SK-N-SH (cell line): ENCODE measurements at regions not wholly inside any gene's neighbourhood (a gene's known extent, or its start where the extent isn't known, plus 50 kb on each side); places are given as distances from the start of the nearest gene placed in this dataset.

ENCODE experiments used
- CTCF ChIA-PET: fragments of 300-600, 350-600 bp; formaldehyde crosslinking; extraction: SDS; loops from one replicate; lab custom pipeline; 2021; lab: Yijun Ruan, JAX
- POLR2A ChIA-PET: fragments of 350-600 bp; sonication (Branson Sonifier 250); formaldehyde crosslinking; extraction: SDS; loops from one replicate; lab custom pipeline; 2020; ENCODE audit warnings: antibody characterized with exemption, inconsistent platforms; lab: Yijun Ruan, JAX
- DNase-seq: peaks from one replicate; pipeline ENCODE4 v3.0.0; 2012
- H2AFZ ChIP-seq: fragments of 200-600 bp; sonication (generic); 2 replicates; pipeline ENCODE4 v1.8.1; 2016; ENCODE audit warnings: antibody characterized with exemption, mild to moderate bottlenecking, low read depth
- H3F3A ChIP-seq: fragments of 200-600 bp; sonication (generic); replicated peaks from 2 replicates; pipeline ENCODE3; 2016; ENCODE audit warnings: antibody characterized with exemption, mild to moderate bottlenecking; ENCODE audit not compliant: insufficient read depth
- H3K27ac ChIP-seq, 2 experiments: fragments of 200-500 bp in 1 of 2; fragments of 200-600 bp in 1 of 2; sonication (Bioruptor generic) in 1 of 2; sonication (generic), shearing (Covaris generic) in 1 of 2; 2 replicates each; pipeline versions ENCODE4 v1.5.1 to v1.6.1; 2014 to 2016; ENCODE audit warnings: low read depth in 2 of 2, inconsistent platforms in 1 of 2, low read length in 1 of 2, mild to moderate bottlenecking in 1 of 2, mixed read lengths in 1 of 2
- H3K27me3 ChIP-seq: fragments of 200-600 bp; sonication (generic), shearing (Covaris generic); 2 replicates; pipeline ENCODE4 v1.6.1; 2016; ENCODE audit warnings: mixed run types; ENCODE audit not compliant: insufficient read depth
- H3K36me3 ChIP-seq, 2 experiments: fragments of 200-500 bp in 1 of 2; fragments of 200-600 bp in 1 of 2; sonication (Bioruptor generic) in 1 of 2; sonication (generic) in 1 of 2; replicated peaks in 1 of 2; 2 replicates each; pipeline versions ENCODE3 to v1.5.1; 2014 to 2016; ENCODE audit warnings: low read length in 1 of 2, mild to moderate bottlenecking in 1 of 2; ENCODE audit not compliant: insufficient read depth in 2 of 2, control insufficient read depth in 1 of 2
- H3K4me1 ChIP-seq, 2 experiments: fragments of 200-500 bp in 1 of 2; fragments of 200-600 bp in 1 of 2; sonication (Bioruptor generic) in 1 of 2; sonication (generic), shearing (Covaris generic) in 1 of 2; 2 replicates each; pipeline versions ENCODE4 v1.5.1 to v1.6.1; 2014 to 2016; ENCODE audit warnings: low read depth in 1 of 2, low read length in 1 of 2, mixed run types in 1 of 2; ENCODE audit not compliant: insufficient read depth in 2 of 2, control insufficient read depth in 1 of 2
- H3K4me2 ChIP-seq: fragments of 200-600 bp; sonication (generic), shearing (Covaris generic); 2 replicates; pipeline ENCODE4 v1.6.1; 2017; ENCODE audit warnings: mixed run types
- H3K4me3 ChIP-seq, 2 experiments: fragments of 200-500 bp in 1 of 2; fragments of 200-600 bp in 1 of 2; sonication (Bioruptor generic) in 1 of 2; sonication (generic), shearing (Covaris generic) in 1 of 2; 2 replicates each; pipeline versions ENCODE4 v1.5.1 to v1.8.1; 2014 to 2016; ENCODE audit warnings: low read depth in 2 of 2, inconsistent platforms in 1 of 2, low read length in 1 of 2, mild to moderate bottlenecking in 1 of 2, mixed read lengths in 1 of 2, moderate library complexity in 1 of 2
- H3K79me2 ChIP-seq: fragments of 200-600 bp; sonication (generic); 2 replicates; pipeline ENCODE4 v1.8.1; 2017; ENCODE audit warnings: mild to moderate bottlenecking; ENCODE audit not compliant: insufficient read depth
- H3K9ac ChIP-seq: fragments of 200-600 bp; sonication (generic); 2 replicates; pipeline ENCODE4 v1.6.1; 2017; ENCODE audit warnings: mixed run types
- H3K9me2 ChIP-seq: fragments of 200-600 bp; sonication (generic); 2 replicates; pipeline ENCODE4 v1.6.1; 2017; ENCODE audit warnings: mixed run types
- H3K9me3 ChIP-seq: fragments of 200-600 bp; sonication (generic); 2 replicates; pipeline ENCODE4 v1.6.1; 2017; ENCODE audit warnings: mixed run types, mild to moderate bottlenecking, moderate library complexity
- H4K20me1 ChIP-seq: fragments of 200-600 bp; sonication (generic); 2 replicates; pipeline ENCODE4 v1.6.1; 2017; ENCODE audit warnings: mild to moderate bottlenecking, mixed run types; ENCODE audit not compliant: insufficient read depth
- EP300 ChIP-seq, 2 experiments: IDR thresholded peaks; 2 replicates each; pipeline versions ENCODE4 v1.4.0 to v1.6.1; 2012; ENCODE audit warnings: borderline replicate concordance in 1 of 2, low read depth in 1 of 2, low read length in 1 of 2
- EZH2phosphoT487 ChIP-seq: fragments of 200-600 bp; sonication (generic); IDR thresholded peaks from 2 replicates; pipeline ENCODE4 v1.6.1; 2017; ENCODE audit warnings: low read depth, mixed run types, mild to moderate bottlenecking, antibody characterized with exemption, moderate library complexity, borderline replicate concordance
- FOXJ3 ChIP-seq: sonication (generic); formaldehyde crosslinking; IDR thresholded peaks from 2 replicates; pipeline ENCODE4 v1.5.1; 2020; ENCODE audit warnings: mild to moderate bottlenecking, missing genetic modification reagents
- GATA2 ChIP-seq: sonication (generic); formaldehyde crosslinking; IDR thresholded peaks from 2 replicates; pipeline ENCODE4 v1.5.0; 2020; ENCODE audit warnings: mild to moderate bottlenecking, missing genetic modification reagents
- IRF3 ChIP-seq: fragments of 150-350 bp; IDR thresholded peaks from 2 replicates; pipeline ENCODE4 v1.6.1; 2016; ENCODE audit warnings: mild to moderate bottlenecking, low read depth, low read length
- RFX5 ChIP-seq: IDR thresholded peaks from 2 replicates; pipeline ENCODE4 v1.6.1; 2012; ENCODE audit warnings: mild to moderate bottlenecking, improper control_type of control experiment, low read length
- SIN3A ChIP-seq: IDR thresholded peaks from 2 replicates; pipeline ENCODE4 v1.6.1; 2012; ENCODE audit warnings: low read depth, mild to moderate bottlenecking, low read length, moderate library complexity, borderline replicate concordance
- TAF1 ChIP-seq: IDR thresholded peaks from 2 replicates; pipeline ENCODE4 v1.6.1; 2012; ENCODE audit warnings: low read depth, mild to moderate bottlenecking, low read length, moderate library complexity, borderline replicate concordance
- USF2 ChIP-seq: fragments of 150-350 bp; IDR thresholded peaks from 2 replicates; pipeline ENCODE4 v1.6.1; 2017; ENCODE audit warnings: antibody characterized with exemption, low read length, low read depth, borderline replicate concordance
- WGBS: methylation state at CpG from one replicate; pipeline ENCODE4 v1.1.6; 2017; ENCODE audit warnings: low lambda C conversion rate; 5-methylcytosine and 5-hydroxymethylcytosine counted together
- TF ChIP-seq, protein P1 (sequence below): IDR thresholded peaks from 2 replicates; pipeline ENCODE4 v1.6.1; 2012; ENCODE audit warnings: mild to moderate bottlenecking, low read depth, low read length, moderate library complexity
- TF ChIP-seq, protein P2 (sequence below): fragments of 200-600 bp; sonication (generic); IDR thresholded peaks from 2 replicates; pipeline ENCODE4 v1.6.1; 2017; ENCODE audit warnings: antibody characterized with exemption, mild to moderate bottlenecking, moderate library complexity
- TF ChIP-seq, protein P3 (sequence below): IDR thresholded peaks from 2 replicates; pipeline ENCODE4 v1.4.0; 2012; ENCODE audit warnings: low read depth, borderline replicate concordance

GRCh38 chr1:173275496-173275895, 68.4 kb upstream of the TNFSF4 start (continued):
- TF ChIP-seq, protein P1, sequence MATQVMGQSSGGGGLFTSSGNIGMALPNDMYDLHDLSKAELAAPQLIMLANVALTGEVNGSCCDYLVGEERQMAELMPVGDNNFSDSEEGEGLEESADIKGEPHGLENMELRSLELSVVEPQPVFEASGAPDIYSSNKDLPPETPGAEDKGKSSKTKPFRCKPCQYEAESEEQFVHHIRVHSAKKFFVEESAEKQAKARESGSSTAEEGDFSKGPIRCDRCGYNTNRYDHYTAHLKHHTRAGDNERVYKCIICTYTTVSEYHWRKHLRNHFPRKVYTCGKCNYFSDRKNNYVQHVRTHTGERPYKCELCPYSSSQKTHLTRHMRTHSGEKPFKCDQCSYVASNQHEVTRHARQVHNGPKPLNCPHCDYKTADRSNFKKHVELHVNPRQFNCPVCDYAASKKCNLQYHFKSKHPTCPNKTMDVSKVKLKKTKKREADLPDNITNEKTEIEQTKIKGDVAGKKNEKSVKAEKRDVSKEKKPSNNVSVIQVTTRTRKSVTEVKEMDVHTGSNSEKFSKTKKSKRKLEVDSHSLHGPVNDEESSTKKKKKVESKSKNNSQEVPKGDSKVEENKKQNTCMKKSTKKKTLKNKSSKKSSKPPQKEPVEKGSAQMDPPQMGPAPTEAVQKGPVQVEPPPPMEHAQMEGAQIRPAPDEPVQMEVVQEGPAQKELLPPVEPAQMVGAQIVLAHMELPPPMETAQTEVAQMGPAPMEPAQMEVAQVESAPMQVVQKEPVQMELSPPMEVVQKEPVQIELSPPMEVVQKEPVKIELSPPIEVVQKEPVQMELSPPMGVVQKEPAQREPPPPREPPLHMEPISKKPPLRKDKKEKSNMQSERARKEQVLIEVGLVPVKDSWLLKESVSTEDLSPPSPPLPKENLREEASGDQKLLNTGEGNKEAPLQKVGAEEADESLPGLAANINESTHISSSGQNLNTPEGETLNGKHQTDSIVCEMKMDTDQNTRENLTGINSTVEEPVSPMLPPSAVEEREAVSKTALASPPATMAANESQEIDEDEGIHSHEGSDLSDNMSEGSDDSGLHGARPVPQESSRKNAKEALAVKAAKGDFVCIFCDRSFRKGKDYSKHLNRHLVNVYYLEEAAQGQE = no peak
- TF ChIP-seq USF2 (no peak), IRF3 (no peak), FOXJ3 (CRISPR knock-in tag) (no peak), TAF1 (no peak)
- TF ChIP-seq, protein P2, sequence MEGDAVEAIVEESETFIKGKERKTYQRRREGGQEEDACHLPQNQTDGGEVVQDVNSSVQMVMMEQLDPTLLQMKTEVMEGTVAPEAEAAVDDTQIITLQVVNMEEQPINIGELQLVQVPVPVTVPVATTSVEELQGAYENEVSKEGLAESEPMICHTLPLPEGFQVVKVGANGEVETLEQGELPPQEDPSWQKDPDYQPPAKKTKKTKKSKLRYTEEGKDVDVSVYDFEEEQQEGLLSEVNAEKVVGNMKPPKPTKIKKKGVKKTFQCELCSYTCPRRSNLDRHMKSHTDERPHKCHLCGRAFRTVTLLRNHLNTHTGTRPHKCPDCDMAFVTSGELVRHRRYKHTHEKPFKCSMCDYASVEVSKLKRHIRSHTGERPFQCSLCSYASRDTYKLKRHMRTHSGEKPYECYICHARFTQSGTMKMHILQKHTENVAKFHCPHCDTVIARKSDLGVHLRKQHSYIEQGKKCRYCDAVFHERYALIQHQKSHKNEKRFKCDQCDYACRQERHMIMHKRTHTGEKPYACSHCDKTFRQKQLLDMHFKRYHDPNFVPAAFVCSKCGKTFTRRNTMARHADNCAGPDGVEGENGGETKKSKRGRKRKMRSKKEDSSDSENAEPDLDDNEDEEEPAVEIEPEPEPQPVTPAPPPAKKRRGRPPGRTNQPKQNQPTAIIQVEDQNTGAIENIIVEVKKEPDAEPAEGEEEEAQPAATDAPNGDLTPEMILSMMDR = no peak
- TF ChIP-seq, protein P3, sequence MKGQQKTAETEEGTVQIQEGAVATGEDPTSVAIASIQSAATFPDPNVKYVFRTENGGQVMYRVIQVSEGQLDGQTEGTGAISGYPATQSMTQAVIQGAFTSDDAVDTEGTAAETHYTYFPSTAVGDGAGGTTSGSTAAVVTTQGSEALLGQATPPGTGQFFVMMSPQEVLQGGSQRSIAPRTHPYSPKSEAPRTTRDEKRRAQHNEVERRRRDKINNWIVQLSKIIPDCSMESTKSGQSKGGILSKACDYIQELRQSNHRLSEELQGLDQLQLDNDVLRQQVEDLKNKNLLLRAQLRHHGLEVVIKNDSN = no peak
- TF ChIP-seq, all 33 proteins: peak for 0

- WGBS = 52% methylated on average over 3 of the region's 3 CpGs
- Histone ChIP-seq H3K27me3 (no peaks in the 10 kb centered on the region), H3K4me1 (no peaks in the 10 kb centered on the region; a peak in 2 of 4 replicates), H3F3A (peaks cover 10% of the 10 kb centered on the region), H3K9ac (no peak overlapping the region), H4K20me1 (no peaks in the 10 kb centered on the region), H3K36me3 (no peaks in the 10 kb centered on the region), H2AFZ (no peak overlapping the region), H3K27ac (no peak overlapping the region), H3K9me3 (no peaks in the 10 kb centered on the region), H3K9me2 (no peaks in the 10 kb centered on the region), H3K79me2 (no peaks in the 10 kb centered on the region), H3K4me2 (no peak overlapping the region), H3K4me3 (no peak overlapping the region)
- TF ChIP-seq EP300 (IDR thresholded peaks at IDR 0.05; ENCODE audit: borderline replicate concordance in 1 of 2, low read depth in 1 of 2, low read length in 1 of 2) = no peak
- no peak for TF ChIP-seq RFX5
- TF ChIP-seq EZH2phosphoT487 = no peak
- TF ChIP-seq, protein P2 = no peak
- no peak for TF ChIP-seq SIN3A
- TF ChIP-seq GATA2 (CRISPR knock-in tag) = no peak
- ChIA-PET CTCF (no interaction called here), POLR2A (no interaction called here)
- no peak for DNase-seq
These were observed 70.0 kb upstream of the TNFSF4 start for GRCh38 chr1:173276922-173277800.
